Suprapubic skin (tissue), 4 donors: ENCODE measurements at regions not wholly inside any gene's neighbourhood (a gene's known extent, or its start where the extent isn't known, plus 50 kb on each side); places are given as distances from the start of the nearest gene placed in this dataset.

Source experiments
- DNase-seq, 2 donors: peaks; one replicate each; pipeline ENCODE4 v3.0.0-alpha.2; 2019; ENCODE audit warnings: low spot score in 2 of 2
- H3K27ac ChIP-seq: fragments of 200-600 bp; sonication (generic); one replicate; pipeline ENCODE4 v1.5.1; 2019
- H3K27me3 ChIP-seq: fragments of 200-600 bp; sonication (generic); one replicate; pipeline ENCODE4 v1.5.1; 2019
- H3K36me3 ChIP-seq: fragments of 200-600 bp; sonication (generic); one replicate; pipeline ENCODE4 v1.5.1; 2019
- H3K4me1 ChIP-seq: fragments of 200-600 bp; sonication (generic); one replicate; pipeline ENCODE4 v1.5.1; 2019
- H3K4me3 ChIP-seq: fragments of 200-600 bp; sonication (generic); one replicate; pipeline ENCODE4 v1.5.1; 2019; ENCODE audit warnings: mild to moderate bottlenecking
- H3K9me3 ChIP-seq: fragments of 200-600 bp; sonication (generic); one replicate; pipeline ENCODE4 v1.5.1; 2019
- EP300 ChIP-seq: sonication (generic); formaldehyde crosslinking; IDR thresholded peaks from one replicate; pipeline ENCODE4 v1.6.1; 2017; ENCODE audit warnings: antibody characterized with exemption
- POLR2A ChIP-seq, 2 donors: fragments of 450-650 bp; IDR thresholded peaks; one replicate each; pipeline ENCODE4 v1.6.1; 2017; ENCODE audit warnings: antibody characterized with exemption in 2 of 2, mild to moderate bottlenecking in 2 of 2, moderate library complexity in 2 of 2
- POLR2AphosphoS5 ChIP-seq, 3 donors: sonication (generic); formaldehyde crosslinking; IDR thresholded peaks; one replicate each; pipeline ENCODE4 v1.6.1; 2017; ENCODE audit warnings: antibody characterized with exemption in 3 of 3
- WGBS: methylation state at CpG from one replicate; pipeline ENCODE4 v1.1.5; 2018; 5-methylcytosine and 5-hydroxymethylcytosine counted together
- TF ChIP-seq, protein P1 (sequence below), 2 donors: fragments of 200-600 bp in 1 of 2; fragments of 450-650 bp in 1 of 2; sonication (generic) in 1 of 2; IDR thresholded peaks; one replicate each; pipeline ENCODE4 v1.5.1; 2016 to 2019; ENCODE audit warnings: antibody characterized with exemption in 2 of 2, mild to moderate bottlenecking in 1 of 2, moderate library complexity in 1 of 2

DNA sequence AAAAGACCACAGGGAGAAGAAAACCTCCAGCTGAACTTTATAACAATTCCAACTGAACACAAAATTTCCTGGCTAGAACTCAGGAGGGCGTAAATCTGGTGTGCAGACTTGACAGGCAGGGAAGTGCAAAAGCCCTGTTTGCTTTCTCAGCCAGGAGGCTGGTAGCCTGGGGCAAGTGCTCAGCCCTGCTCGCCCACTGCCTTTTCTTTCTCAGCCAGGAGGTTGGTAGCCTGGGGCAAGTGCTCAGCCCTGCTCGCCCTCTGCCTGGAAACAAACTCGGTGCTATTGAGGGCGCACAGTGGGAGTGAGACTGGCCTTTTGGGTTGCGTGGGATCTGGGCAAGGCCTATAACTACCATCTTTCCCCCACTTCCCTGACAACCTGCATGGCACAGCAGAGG lies 275.4 kb upstream of the MAOA start:
- no peaks in the 10 kb centered on the region for H3K36me3 ChIP-seq
- H3K4me3 ChIP-seq: no peak overlapping the region
- no peaks in the 10 kb centered on the region for H3K27me3 ChIP-seq
- 75% methylated on average over 6 of the region's 6 CpGs for WGBS
- H3K27ac ChIP-seq: no peak overlapping the region
- no peaks in the 10 kb centered on the region for H3K4me1 ChIP-seq
- TF ChIP-seq EP300 (no peak), POLR2A (IDR thresholded peaks at IDR 0.05) (no peak), POLR2AphosphoS5 (IDR thresholded peaks at IDR 0.05) (no peak)
- TF ChIP-seq, protein P1, sequence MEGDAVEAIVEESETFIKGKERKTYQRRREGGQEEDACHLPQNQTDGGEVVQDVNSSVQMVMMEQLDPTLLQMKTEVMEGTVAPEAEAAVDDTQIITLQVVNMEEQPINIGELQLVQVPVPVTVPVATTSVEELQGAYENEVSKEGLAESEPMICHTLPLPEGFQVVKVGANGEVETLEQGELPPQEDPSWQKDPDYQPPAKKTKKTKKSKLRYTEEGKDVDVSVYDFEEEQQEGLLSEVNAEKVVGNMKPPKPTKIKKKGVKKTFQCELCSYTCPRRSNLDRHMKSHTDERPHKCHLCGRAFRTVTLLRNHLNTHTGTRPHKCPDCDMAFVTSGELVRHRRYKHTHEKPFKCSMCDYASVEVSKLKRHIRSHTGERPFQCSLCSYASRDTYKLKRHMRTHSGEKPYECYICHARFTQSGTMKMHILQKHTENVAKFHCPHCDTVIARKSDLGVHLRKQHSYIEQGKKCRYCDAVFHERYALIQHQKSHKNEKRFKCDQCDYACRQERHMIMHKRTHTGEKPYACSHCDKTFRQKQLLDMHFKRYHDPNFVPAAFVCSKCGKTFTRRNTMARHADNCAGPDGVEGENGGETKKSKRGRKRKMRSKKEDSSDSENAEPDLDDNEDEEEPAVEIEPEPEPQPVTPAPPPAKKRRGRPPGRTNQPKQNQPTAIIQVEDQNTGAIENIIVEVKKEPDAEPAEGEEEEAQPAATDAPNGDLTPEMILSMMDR (IDR thresholded peaks at IDR 0.05): no peak
- no peak for DNase-seq
- no peaks in the 10 kb centered on the region for H3K9me3 ChIP-seq

DNA sequence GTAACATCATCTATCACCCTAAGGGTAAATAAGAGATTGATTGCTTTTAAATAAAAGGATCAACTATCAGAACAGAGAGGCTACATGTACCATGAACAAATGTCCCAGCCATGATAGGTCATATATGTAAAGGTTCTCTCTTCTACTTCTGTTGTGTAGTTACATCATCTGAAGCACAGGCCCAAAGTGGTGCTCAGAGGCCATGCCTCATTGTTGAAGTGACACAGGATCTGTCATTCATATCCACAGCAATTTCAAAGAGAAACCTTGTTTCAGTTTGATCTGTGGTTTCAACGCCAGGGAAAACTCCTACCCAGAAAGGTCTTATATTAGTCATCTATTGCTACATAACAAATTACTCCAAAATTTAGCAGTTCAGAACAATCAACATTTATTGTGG lies 269.2 kb upstream of the MAOA start:
- TF ChIP-seq, protein P1 (IDR thresholded peaks at IDR 0.05): no peak
- TF ChIP-seq POLR2A (IDR thresholded peaks at IDR 0.05) (no peak), EP300 (no peak), POLR2AphosphoS5 (IDR thresholded peaks at IDR 0.05) (no peak)
- WGBS: 63% methylated on average over 1 of the region's 1 CpG
- Histone ChIP-seq H3K4me1 (no peaks in the 10 kb centered on the region), H3K9me3 (no peaks in the 10 kb centered on the region), H3K36me3 (no peaks in the 10 kb centered on the region), H3K4me3 (no peak overlapping the region), H3K27me3 (no peaks in the 10 kb centered on the region), H3K27ac (no peak overlapping the region)
- DNase-seq: no peak

DNA sequence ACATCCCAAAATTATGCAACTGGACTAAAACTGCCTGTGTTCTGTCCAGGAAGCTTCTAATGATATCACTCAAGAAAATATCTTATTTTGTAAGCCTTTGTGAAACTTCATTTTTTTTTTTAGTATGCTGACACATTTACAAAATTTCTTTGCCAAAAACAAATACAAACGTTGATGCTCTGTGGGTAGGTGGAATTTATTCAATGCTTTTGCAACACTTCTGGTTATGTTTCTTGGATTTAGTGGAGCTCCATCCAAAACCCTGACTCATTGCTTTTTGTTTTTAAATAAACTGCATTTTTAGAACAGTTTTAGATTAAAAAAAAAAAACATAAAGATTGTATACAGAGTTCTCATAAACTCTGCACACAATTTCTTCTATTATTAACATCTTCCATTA lies 250.9 kb upstream of the MAOA start:
- no peaks in the 10 kb centered on the region for H3K36me3 ChIP-seq
- no peak for DNase-seq
- H3K4me3 ChIP-seq: no peak overlapping the region
- H3K4me1 ChIP-seq: no peaks in the 10 kb centered on the region
- H3K27me3 ChIP-seq: no peaks in the 10 kb centered on the region
- TF ChIP-seq POLR2AphosphoS5 (IDR thresholded peaks at IDR 0.05): no peak
- no peak for TF ChIP-seq EP300
- no peak for TF ChIP-seq POLR2A (IDR thresholded peaks at IDR 0.05)
- TF ChIP-seq, protein P1 (IDR thresholded peaks at IDR 0.05): no peak
- 37% methylated on average over 1 of the region's 1 CpG for WGBS
- H3K27ac ChIP-seq: no peak overlapping the region
- no peaks in the 10 kb centered on the region for H3K9me3 ChIP-seq

DNA sequence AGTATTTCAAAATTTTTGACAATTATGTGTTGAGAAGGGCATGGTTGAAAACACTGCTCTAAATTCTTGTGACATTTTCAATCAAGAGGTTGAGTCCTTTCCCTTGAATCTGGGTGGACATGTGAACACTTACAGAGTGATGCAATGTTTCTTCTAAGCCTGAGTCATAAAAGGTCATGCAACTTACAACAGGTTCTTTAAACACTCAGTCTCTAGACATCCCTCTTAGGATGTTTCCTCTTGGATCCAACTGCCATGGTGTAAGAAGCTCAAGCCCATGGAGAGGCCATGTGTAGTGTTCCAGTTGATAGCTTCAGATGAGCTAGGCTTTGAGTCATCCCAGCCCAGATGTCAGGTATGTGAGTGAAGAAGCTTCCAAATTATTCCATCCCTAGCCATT lies 232.2 kb upstream of the MAOA start:
- Histone ChIP-seq H3K27me3 (no peaks in the 10 kb centered on the region), H3K27ac (no peak overlapping the region), H3K36me3 (no peaks in the 10 kb centered on the region), H3K4me1 (no peaks in the 10 kb centered on the region), H3K9me3 (no peaks in the 10 kb centered on the region), H3K4me3 (no peak overlapping the region)
- TF ChIP-seq EP300 (no peak), POLR2A (IDR thresholded peaks at IDR 0.05) (no peak), POLR2AphosphoS5 (IDR thresholded peaks at IDR 0.05) (no peak)
- TF ChIP-seq, protein P1 (IDR thresholded peaks at IDR 0.05): no peak
- no peak for DNase-seq

DNA sequence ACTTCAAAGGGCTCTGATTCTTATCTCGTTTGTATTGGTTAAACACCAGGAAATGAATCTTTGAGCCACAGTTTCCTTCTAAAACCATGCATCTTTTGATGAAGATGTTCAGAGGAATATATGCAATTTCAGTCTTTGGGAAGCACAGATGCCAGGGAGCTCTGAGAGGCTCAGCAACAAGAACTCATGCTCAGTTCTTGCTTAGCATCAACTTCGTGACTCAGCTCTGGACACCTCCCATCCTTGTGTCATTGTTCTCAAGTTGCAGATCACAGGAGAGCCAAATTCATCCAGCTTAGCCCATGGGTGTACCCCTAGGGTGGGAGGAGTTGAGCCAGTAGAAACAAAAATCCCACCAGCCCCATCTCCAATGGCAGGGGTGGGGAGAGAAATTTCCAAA lies 219.6 kb upstream of the MAOA start:
- H3K27me3 ChIP-seq: no peaks in the 10 kb centered on the region
- no peaks in the 10 kb centered on the region for H3K4me1 ChIP-seq
- DNase-seq: no peak
- H3K36me3 ChIP-seq: no peaks in the 10 kb centered on the region
- no peaks in the 10 kb centered on the region for H3K9me3 ChIP-seq
- H3K27ac ChIP-seq: no peak overlapping the region
- 44% methylated on average over 2 of the region's 2 CpGs for WGBS
- TF ChIP-seq, protein P1 (IDR thresholded peaks at IDR 0.05): no peak
- TF ChIP-seq POLR2AphosphoS5 (IDR thresholded peaks at IDR 0.05) (no peak), POLR2A (IDR thresholded peaks at IDR 0.05) (no peak), EP300 (no peak)
- no peak overlapping the region for H3K4me3 ChIP-seq
